HG03064 (cell line): ENCODE measurements at regions not wholly inside any gene's neighbourhood (a gene's known extent, or its start where the extent isn't known, plus 50 kb on each side); places are given as distances from the start of the nearest gene placed in this dataset.

ENCODE experiments used
- ATAC-seq: cut with Tn5 transposase; IDR thresholded peaks from one replicate; pipeline ENCODE4 v1.9.1; 2021; ENCODE audit warnings: low read depth; ENCODE audit not compliant: unreplicated experiment

GRCh38 chr4:127209580-127210095, 423.1 kb upstream of the INTU start:
- no peak for ATAC-seq

- no peak for ATAC-seq
Observed at GRCh38 chr4:127210893-127211649, 421.7 kb upstream of the INTU start.

GRCh38 chr4:127211650-127212560, 420.9 kb upstream of the INTU start:
- ATAC-seq, result no peak

- no peak for ATAC-seq
Observed at GRCh38 chr4:127212701-127213100, 420.1 kb upstream of the INTU start.

GRCh38 chr4:127214016-127214415, 418.7 kb upstream of the INTU start:
- no peak for ATAC-seq

- ATAC-seq, result no peak
Observed at GRCh38 chr4:127214931-127215330, 417.8 kb upstream of the INTU start.

- no peak for ATAC-seq
Observed at GRCh38 chr4:127217586-127218229, 415.0 kb upstream of the INTU start.

- no peak for ATAC-seq
Observed at GRCh38 chr4:127219232-127219631, 413.5 kb upstream of the INTU start.

GRCh38 chr4:127224556-127224955, 408.2 kb upstream of the INTU start:
- no peak for ATAC-seq

- ATAC-seq, result no peak
Observed at GRCh38 chr4:127229855-127230608, 402.7 kb upstream of the INTU start.

GRCh38 chr4:127236889-127237288, 395.9 kb upstream of the INTU start:
- no peak for ATAC-seq

- no peak for ATAC-seq
Observed at GRCh38 chr4:127237581-127237980, 395.2 kb upstream of the INTU start.

GRCh38 chr4:127238956-127239475, 393.7 kb upstream of the INTU start:
- no peak for ATAC-seq

GRCh38 chr4:127239902-127240763, 392.6 kb upstream of the INTU start:
- no peak for ATAC-seq

- ATAC-seq, result no peak
Observed at GRCh38 chr4:127240764-127241105, 392.0 kb upstream of the INTU start.

- no peak for ATAC-seq
Observed at GRCh38 chr4:127244515-127244914, 388.2 kb upstream of the INTU start.

- no peak for ATAC-seq
Observed at GRCh38 chr4:127246963-127247952, 385.5 kb upstream of the INTU start.
